ENCODE measurements at regions not wholly inside any gene's neighbourhood (a gene's known extent, or its start where the extent isn't known, plus 50 kb on each side); places are given as distances from the start of the nearest gene placed in this dataset.
A peak's percentile ranks its signal among the peaks of the same experiment; 100 is the strongest.
"Not testable (repeated sequence)": the region's sequence is repeated elsewhere in the genome, so short reads cannot be mapped to it uniquely, and the experiment has no call there.

- DNase-seq: not testable (repeated sequence)
Observed at GRCh38 chr4:86413426-86413825, 53.6 kb upstream of the MAPK10 start.

- DNase-seq: no peak
Observed at GRCh38 chr4:86414686-86415085, 54.8 kb upstream of the MAPK10 start.

GRCh38 chr4:86416081-86416480 lies 56.2 kb upstream of the MAPK10 start:
- DNase-seq: no peak

- no peak for DNase-seq
Observed at GRCh38 chr4:86421461-86421860, 61.6 kb upstream of the MAPK10 start.

GRCh38 chr4:86431543-86432116 lies 71.8 kb upstream of the MAPK10 start:
- DNase-seq: no peak

- no peak for DNase-seq
Observed at GRCh38 chr4:86432559-86433134, 72.8 kb upstream of the MAPK10 start.

- no peak for DNase-seq
Observed at GRCh38 chr4:86439293-86439692, 79.4 kb upstream of the MAPK10 start.

- DNase-seq: no peak
Observed at GRCh38 chr4:86441175-86441936, 81.5 kb upstream of the MAPK10 start.

- no peak for DNase-seq
Observed at GRCh38 chr4:86442881-86443280, 83.0 kb upstream of the MAPK10 start.

- no peak for DNase-seq
Observed at GRCh38 chr4:86443495-86443894, 83.6 kb upstream of the MAPK10 start.

- no peak for DNase-seq
Observed at GRCh38 chr4:86446996-86447395, 87.1 kb upstream of the MAPK10 start.

GRCh38 chr4:86448871-86449270 lies 89.0 kb upstream of the MAPK10 start:
- DNase-seq: no peak

- DNase-seq: no peak
Observed at GRCh38 chr4:86449746-86450588, 90.1 kb upstream of the MAPK10 start.

- DNase-seq: no peak
Observed at GRCh38 chr4:86450861-86451260, 91.0 kb upstream of the MAPK10 start.

- DNase-seq: peak; percentile 20
Observed at GRCh38 chr4:86451560-86452330, 91.9 kb upstream of the MAPK10 start.

- DNase-seq: peak; percentile 42
Observed at GRCh38 chr4:86452422-86452891, 92.6 kb upstream of the MAPK10 start.

- DNase-seq: peak; percentile 63
Observed at GRCh38 chr4:86452924-86453531, 93.2 kb upstream of the MAPK10 start.

- DNase-seq: not testable (repeated sequence)
Observed at GRCh38 chr4:86453611-86454072, 93.8 kb upstream of the MAPK10 start.

GRCh38 chr4:86461849-86462248 lies 102.0 kb upstream of the MAPK10 start:
- no peak for DNase-seq

GRCh38 chr4:86472377-86473019 lies 112.6 kb upstream of the MAPK10 start:
- DNase-seq: no peak

GRCh38 chr4:86478151-86478550 lies 116.0 kb upstream of the PTPN13 start:
- DNase-seq: not testable (repeated sequence)

All from left kidney (tissue), 1 donor.